Activated naive CD4-positive, alpha-beta T cell treated with anti-CD3 and anti-CD28 coated beads, Interleukin-2, amount 50 U/mL, for 16 hours (primary cell): ENCODE measurements at regions not wholly inside any gene's neighbourhood (a gene's known extent, or its start where the extent isn't known, plus 50 kb on each side); places are given as distances from the start of the nearest gene placed in this dataset.

Source experiments
- DNase-seq: peaks from one replicate; pipeline ENCODE4 v3.0.0-alpha.2; 2020

- DNase-seq = no peak
These were observed 417.7 kb upstream of the SALL3 start for GRCh38 chr18:78561757-78562510.

- no peak for DNase-seq
These were observed 417.1 kb upstream of the SALL3 start for GRCh38 chr18:78562531-78562961.

GRCh38 chr18:78563110-78563509, 416.5 kb upstream of the SALL3 start:
- DNase-seq = no peak

GRCh38 chr18:78564030-78564429, 415.6 kb upstream of the SALL3 start:
- no peak for DNase-seq

- no peak for DNase-seq
These were observed 415.1 kb upstream of the SALL3 start for GRCh38 chr18:78564518-78564917.

- no peak for DNase-seq
These were observed 414.4 kb upstream of the SALL3 start for GRCh38 chr18:78565240-78565639.

- DNase-seq = no peak
These were observed 413.6 kb upstream of the SALL3 start for GRCh38 chr18:78566065-78566464.

GRCh38 chr18:78566720-78567119, 412.9 kb upstream of the SALL3 start:
- no peak for DNase-seq

- no peak for DNase-seq
These were observed 408.4 kb upstream of the SALL3 start for GRCh38 chr18:78571063-78571785.

- no peak for DNase-seq
These were observed 407.7 kb upstream of the SALL3 start for GRCh38 chr18:78571831-78572347.

- DNase-seq = no peak
These were observed 405.8 kb upstream of the SALL3 start for GRCh38 chr18:78573773-78574172.

GRCh38 chr18:78576967-78577366, 402.7 kb upstream of the SALL3 start:
- no peak for DNase-seq

GRCh38 chr18:78579449-78579848, 400.2 kb upstream of the SALL3 start:
- no peak for DNase-seq

GRCh38 chr18:78579854-78580577, 399.6 kb upstream of the SALL3 start:
- DNase-seq = no peak

GRCh38 chr18:78580835-78581339, 398.7 kb upstream of the SALL3 start:
- DNase-seq = no peak

GRCh38 chr18:78582181-78582709, 397.4 kb upstream of the SALL3 start:
- no peak for DNase-seq

GRCh38 chr18:78582898-78583738, 396.5 kb upstream of the SALL3 start:
- no peak for DNase-seq

GRCh38 chr18:78583739-78584458, 395.7 kb upstream of the SALL3 start:
- DNase-seq = no peak

- DNase-seq = no peak
These were observed 395.1 kb upstream of the SALL3 start for GRCh38 chr18:78584459-78585022.

GRCh38 chr18:78586586-78586985, 393.0 kb upstream of the SALL3 start:
- DNase-seq = no peak

GRCh38 chr18:78587096-78587495, 392.5 kb upstream of the SALL3 start:
- DNase-seq = no peak
